NCI-H82 treated with DMSO at 0.1 percent for 48 hours (cell line): ENCODE measurements at regions not wholly inside any gene's neighbourhood (a gene's known extent, or its start where the extent isn't known, plus 50 kb on each side); places are given as distances from the start of the nearest gene placed in this dataset.
"Not testable (repeated sequence)": the region's sequence is repeated elsewhere in the genome, so short reads cannot be mapped to it uniquely, and the experiment has no call there.

Source experiments
- DNase-seq: peaks from one replicate; lab custom pipeline; 2025; ENCODE audit not compliant: unreplicated experiment; lab: John Stamatoyannopoulos, UW

DNA sequence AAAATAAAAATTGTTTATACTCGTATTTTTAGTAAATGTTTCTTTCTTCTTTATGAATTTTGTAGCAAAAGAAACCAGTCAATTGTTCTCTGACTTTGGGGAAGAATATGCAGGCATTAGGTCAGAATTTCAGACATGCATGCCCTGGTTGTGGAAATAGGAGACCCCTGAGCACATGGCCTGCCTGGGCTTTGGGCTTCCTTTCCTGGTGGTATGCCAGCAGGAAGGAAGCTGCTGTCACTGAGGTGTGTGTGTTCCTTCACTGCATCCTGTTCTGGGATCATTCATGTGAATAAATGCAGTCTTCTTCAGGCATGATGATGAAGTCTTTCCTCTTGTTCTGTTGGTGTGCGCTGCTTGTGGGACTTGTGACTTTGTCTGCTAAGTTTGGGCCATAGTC, 920.2 kb upstream of the VRK2 start:
- no peak for DNase-seq

DNA sequence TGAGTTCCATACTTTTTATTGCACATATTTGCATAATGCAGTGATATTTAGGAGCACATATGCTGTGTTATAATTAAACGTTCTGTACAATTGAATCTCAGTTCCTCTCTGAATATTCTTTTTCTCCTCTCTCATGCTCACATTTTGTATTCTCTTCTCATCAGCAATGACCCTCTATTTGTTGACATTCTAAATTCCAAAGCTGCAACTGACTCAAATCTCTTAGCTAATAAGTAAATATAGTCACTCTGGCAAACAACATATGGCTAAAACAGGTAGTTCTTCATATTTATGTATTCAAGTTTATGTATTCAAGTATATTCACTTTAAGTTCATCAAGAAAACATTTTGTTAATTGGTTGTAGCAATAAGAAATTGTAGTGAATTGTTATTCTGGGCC, 907.4 kb upstream of the VRK2 start:
- DNase-seq = no peak

DNA sequence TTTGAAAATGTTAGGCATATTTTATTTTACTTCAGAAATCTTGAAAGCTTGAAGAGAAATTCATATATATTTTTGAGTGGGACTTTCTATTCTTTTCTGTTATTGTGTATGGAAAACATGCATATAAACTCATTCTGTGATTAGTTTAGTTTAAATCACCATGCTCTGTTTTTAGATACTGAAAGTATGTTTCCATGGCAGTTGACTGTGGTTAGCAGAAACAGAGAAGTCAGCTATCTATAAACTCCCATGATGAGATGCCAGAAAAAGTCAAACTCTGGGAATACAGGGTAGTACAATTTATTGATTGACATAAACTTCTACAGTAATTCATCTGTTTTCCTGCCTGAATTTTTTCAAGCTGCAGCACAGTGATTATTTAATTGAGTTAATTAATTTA, 905.3 kb upstream of the VRK2 start:
- no peak for DNase-seq

DNA sequence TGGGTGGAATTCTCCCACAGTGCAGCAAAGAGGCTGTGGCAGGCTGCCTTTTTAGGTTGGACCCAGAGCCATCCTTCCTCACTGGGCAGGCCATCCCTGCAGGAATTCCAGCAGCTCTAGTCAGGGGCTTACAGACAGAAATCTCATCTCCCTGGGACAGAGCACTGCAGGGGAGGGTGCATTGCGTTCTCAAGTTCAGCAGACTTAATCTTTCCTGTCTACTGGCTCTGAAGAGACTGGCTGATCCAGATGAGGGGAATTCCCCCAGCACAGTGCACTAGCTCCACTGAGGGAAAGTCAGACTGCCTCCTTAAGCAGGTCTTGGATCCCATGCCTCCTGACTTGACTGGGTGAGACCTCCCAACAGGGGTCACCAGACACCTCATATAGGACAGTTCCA, 899.7 kb upstream of the VRK2 start:
- DNase-seq = no peak

DNA sequence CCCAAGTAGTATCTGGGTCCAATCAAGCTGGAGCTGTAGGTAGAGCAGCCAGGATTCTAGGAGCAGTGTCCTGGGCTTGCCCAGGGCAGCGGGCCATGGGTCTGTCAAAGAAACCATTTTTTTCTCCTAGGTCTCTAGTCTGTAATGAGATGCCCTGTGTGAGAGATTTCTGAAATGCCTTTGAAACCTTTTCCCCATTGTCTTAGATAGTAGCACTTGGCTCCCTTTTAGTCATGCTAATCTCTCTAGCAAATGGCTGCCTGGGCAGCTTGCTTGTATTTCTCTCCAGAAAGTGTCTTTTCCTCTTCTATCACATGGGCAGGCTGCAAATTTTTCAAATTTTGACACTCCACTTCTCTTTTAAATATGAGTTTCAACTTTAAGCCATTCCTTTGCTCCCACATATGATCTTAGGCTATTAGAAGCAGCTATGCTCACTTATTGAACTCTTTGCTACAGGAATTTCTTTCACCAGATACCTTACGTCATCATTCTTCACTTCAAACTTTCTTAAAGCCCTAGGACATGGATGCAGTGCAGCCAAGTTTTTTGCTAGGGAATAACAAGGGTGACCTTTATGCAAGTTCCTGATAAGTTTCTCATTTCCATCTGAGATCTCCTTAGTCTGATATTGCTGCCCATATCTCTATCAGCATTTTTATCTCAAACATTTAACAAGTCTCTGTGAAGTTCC, 890.2 kb upstream of the VRK2 start:
- DNase-seq = no peak

DNA sequence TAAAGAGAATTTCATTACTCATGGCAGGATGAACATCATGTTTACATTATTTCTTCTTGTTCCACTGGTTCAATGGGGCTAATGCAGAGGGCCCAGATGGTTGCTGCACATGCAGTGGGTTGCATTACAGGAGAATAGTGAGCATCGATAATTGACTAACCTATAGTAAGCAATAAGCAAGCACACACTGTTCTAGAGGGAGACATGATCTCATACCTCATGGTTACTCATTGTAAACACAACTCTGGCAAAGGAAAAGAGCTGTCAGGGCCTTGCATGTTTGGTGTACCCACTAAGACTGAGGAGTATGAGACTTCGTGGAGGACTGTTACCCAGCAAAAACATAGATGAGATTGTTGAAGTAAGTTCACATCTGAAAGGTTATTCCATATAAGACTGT, 885.6 kb upstream of the VRK2 start:
- DNase-seq = no peak

DNA sequence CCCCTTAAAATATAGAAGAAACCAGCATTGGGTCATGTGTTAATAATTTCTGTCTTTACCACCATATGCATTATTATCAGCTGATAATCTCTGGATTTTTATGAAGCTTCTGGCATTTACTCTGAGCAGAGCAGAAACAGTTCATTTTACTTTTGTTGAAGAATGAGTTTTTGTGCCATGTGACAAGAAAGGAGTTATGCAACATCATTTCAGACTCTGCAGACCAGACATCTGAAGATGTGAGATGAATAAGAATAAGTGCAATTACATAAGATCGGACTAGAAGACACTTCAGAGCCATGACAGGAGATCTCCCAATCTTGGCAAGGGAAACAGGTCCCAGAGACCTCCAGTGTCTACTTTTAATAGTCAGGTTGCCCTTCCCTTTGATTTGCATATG, 869.4 kb upstream of the VRK2 start:
- DNase-seq = no peak

DNA sequence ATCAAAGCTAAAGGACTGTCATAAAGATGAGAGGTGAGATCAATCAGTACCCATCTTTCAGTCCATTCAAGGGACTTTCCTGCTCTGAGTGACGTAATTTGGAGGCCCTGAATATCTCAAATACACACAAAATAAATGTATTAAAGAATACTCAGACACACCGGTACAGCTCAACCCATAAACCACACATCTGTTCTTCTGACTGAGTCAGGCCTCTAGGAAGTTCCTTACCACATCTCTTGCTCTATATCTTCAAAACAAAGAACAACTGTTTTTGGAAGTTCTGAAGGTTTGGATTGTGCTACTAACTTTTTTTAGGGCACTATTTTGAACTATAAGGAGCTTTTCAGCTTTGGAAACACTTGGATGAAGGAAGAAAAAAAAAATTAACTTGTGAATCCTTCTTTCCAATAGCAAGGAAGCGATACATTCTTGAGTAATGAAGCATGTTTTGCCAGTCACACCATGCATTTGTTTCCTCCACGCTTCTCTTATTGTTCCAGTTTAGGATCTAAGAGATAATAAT, 866.5 kb upstream of the VRK2 start:
- DNase-seq = no peak

DNA sequence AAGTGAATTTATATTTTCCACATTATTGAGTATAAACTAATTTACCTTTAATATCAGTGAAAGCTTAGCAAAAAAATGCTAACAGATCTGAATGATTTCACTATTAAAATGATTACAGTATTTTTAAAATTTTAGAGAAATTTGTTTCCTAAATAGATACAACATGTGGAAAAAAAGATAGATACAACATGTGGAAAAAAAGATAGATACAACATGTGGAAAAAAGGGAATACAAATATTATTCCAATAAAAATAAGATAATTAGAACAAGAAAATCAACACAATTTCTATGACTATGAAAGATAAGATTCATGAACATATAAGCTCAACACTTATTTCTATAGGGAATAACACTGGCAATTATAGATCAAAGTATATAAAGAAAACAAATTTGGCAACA, 865.9 kb upstream of the VRK2 start:
- no peak for DNase-seq

DNA sequence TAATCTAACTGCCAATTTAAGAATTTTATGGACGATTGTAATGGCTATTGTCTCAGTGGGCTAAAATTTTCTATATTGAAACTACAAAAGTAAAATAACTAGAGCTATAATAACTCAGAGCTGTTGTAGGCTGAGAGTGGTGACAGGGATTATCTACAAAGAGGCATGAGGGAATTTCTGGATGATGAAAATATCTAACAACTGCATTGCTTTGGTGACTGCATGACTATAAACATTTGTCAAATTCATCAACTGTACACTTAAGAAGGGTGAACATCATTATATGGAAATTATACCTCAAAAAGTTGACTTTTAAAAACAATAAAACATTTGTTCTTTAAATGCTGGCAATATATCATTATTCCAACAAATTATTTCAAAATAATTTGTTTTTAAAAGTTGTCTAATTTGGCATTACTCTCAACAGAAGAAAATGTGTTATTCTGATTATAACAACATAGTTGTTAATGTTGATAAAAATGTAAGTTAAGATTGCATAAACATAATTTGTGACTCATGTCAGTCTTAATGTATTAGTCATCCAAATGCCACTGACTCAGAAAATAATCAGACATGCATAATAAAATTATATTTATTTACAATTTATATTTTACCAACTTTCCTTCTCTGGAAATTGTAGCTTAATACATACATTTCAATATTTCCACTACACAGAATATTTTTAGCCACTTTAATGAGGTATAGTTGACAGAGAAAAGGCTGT, 865.1 kb upstream of the VRK2 start:
- no peak for DNase-seq

DNA sequence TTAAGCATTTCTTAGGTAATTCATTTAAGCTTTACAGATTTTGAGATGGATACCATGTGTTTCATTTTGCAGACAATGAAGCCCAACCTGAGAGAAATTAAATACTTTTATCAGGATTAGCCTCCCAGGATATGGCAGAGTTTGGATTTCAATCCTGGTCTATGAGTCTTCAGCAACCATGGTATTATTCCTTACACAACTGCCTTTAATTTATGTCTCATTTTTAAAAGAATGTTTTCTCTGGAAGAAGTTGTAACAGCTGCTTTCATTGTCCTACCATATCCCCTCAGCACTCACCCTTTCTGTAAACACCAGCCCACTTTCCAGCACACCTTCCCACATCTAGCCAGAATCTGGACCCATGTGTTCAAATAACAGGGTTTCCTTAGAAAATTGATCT, 863.7 kb upstream of the VRK2 start:
- no peak for DNase-seq

DNA sequence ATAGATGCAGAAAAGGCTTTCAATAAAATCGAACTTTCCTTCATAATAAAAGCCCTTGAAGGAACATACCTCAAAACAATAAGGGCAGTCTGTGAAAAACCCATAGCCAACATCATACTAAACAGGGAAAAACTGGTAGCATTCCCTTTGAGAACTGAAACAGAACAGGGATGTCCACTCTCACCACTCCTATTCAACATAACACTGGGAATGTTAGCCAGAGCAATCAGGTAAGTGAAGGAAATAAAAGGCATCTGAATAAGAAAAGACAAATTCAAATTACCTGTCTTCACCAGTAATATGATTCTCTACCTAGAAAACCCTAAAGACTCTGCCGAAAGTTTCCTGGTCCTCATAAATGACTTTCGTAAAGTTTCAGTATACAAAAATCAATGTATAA, 861.0 kb upstream of the VRK2 start:
- DNase-seq = no peak

DNA sequence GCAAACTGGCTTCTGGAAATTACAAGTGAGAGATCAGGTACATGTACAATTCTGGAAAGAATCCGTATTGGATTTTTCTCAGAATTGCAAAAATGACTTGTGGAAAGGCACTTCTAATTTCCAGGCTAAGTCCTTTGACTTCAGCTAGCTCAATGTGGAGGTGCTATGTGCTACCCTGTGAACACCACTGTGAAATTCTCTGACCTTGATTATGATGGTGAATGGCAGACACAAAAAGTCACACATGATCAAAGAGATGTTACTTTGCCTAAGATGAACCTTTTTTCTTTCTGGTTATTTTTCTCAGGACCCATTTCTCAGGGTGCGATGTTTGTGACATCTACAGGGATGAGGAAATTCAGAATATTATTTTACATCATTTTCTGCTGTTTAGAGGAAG, 856.6 kb upstream of the VRK2 start:
- DNase-seq = no peak

DNA sequence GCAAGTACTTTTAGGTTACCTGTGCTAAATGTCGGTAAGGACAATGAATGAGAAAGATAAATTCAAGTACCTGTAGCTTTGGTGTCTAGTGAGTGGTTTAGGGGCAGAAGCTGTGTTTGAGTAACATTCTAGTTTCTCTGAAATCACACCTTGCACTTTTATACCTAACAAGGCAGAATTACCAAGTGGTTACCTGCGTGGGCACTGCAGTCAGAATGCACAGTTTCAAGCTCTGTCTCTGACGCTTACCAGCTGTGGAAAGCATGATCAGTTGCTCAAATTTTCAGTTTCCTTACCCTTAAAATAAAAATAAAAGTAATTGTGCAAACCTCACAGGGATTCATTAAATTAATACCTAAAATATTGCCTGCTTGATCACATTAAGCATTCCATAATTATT, 846.9 kb upstream of the VRK2 start:
- DNase-seq = no peak

DNA sequence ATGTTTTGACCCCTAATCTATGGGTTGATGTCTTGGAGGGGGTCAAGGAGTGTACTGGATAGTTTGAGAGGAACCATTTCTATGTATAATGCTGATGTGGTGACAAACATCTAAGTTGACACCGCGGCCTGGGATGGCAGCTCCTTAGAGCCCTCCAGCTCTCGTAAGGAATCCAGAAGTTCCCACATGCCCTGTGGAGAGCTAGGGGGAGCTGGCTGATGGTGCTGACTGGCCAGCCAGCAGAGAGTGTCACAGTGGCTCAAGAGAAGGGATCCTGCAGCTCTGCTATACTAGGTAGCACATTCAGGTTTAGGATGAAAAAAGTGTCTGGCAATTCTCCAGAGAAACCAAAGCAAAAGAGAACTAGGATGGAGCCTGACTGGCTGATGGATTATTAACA, 842.2 kb upstream of the VRK2 start:
- DNase-seq = no peak

DNA sequence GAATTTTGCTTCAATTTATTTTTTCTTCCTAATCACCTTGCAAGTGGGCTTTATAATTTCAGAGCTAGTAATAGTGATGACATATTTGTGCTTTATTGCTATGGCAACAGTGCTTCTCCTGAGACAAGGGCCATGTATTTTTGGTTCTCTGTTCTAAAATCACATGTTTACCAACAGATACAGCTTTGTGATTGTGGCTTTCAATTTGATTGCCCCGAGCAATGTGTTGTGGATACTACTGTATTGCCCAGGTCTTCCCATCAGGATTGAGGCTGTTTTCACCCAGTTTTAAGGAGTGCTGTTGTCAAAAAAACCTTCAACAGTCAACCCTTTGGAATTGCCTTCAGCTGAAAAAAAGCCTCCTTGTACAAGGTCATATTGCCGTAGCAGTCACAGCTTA, 841.4 kb upstream of the VRK2 start:
- DNase-seq = no peak

DNA sequence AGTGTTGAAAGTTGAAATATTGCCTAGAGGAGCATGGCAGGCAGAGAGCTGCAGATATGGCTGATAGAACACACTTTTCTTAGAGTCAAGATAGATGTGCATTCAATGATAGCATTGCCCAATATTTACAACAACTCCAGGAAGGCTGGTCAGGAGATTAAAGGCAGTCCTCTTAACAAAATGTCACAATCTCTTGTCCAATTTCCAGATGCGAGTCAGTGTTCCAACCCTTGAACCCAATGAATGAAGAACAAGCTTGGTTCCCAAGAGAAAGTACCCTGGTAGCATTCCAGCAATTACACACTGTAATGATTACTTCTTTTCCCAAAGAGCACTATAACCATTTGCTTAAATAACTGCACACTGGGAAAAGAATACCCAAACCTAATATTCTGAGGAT, 839.4 kb upstream of the VRK2 start:
- no peak for DNase-seq

DNA sequence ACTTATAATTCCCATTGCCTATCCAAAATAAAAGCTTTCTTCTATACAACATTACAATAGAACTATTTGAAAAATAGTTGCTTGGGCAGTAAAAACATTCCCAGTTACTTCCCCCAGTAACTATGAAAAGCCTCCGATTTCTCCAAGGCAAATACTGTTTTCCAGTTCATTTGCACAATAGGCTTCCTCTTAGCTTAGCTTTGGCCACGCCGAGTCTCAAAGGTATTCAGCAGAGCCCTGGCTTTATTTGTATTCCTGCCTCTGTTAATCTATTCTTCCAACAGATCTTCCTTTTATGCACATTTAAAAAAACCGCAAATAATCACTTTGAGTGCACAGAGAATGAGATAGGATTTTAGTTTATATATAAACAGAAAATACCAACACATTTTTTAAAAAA, 836.8 kb upstream of the VRK2 start:
- DNase-seq = no peak

DNA sequence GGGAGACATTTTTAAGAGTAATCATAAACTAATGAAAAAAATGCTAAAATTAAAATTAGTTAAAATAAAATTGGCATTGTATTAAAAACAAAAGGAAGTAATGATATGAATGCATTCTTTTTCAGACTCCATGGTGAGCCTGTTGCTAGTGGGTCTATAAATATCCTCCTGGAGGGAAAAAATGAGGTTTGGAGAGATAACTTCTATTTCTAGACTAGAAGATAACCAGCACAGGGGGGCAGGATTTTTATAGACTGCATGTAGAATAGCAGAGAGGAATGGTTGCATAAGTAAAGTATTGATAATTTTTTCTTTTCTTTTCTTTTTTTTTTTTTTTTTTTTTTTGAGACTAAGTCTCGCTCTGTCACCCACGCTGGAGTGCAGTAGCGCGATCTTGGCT, 835.8 kb upstream of the VRK2 start:
- DNase-seq = no peak

DNA sequence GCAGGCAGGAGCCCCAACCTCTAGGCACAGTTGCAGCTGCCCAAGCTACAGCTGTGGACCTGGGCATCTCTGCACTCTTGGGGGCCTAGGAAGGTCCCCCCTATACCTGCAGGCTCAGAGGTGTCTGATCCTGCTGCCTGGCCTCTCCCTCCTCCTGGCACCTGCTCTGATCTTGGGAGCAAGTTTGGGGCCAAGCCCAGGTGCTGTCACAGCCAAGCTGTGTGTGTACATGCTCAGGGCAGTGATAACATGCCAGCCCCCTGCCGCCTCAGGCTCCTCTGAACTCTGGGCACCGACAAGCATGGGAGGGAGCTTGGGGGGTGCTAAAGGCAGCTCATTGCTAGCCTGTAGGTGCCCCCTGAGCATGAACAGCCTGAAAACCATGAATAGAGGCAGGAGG, 829.6 kb upstream of the VRK2 start:
- no peak for DNase-seq

DNA sequence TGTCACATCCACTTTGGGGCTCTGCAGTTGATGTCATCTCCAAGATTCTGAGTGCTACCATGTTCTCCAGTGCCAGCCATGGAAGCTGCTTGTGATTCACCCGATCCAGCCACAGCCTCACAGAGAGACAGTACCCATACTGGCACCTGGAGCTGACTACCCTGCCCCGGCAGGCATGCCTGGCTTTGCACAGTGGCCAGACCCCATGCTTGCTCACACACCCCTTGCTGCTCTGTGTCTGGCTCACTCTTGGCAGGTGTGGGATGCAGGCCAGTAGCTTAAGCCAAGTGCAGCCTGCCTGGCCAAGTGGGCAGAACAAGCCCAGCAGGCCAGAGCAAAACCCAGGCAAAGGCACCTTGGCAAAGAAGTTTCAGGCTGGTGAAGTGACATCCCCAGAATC, 828.4 kb upstream of the VRK2 start:
- no peak for DNase-seq

DNA sequence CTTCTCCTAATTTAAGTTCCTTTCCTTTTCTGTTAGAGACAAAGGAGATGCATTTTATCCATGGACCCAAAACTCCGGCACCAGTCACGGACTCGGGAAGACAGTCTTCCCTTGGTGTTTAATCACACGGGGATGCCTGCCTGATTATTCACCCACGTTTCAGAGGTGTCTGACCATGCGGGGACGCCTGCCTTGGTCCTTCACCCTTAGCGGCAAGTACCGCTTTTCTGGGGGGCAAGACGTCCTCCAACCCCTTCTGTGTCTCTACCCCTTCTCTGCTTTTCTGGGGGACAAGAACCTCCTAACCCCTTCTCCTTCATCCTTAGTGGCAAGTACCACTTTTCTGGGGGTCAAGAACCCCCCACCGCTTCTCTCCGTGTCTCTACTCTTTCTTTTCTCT, 816.9 kb upstream of the VRK2 start:
- DNase-seq = not testable (repeated sequence)

DNA sequence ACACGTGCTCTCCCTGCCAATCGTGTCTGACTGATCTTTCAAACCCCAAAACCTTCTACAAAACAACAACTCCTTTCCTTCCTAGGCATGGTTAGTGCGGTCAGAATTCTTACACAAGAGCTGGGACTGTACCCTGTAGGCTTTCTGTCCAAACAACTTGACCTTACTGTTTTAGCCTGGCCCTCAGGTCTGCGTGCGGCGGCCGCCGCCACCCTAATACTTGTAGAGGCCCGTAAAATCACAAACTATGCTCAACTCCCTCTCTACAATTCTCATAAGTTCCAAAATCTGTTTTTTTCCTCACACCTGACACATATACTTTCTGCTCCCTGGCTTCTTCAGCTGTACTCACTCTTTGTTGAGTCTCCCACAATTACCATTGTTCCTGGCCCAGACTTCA, 814.3 kb upstream of the VRK2 start:
- DNase-seq = not testable (repeated sequence)
